VCaP (cell line): ENCODE measurements at regions not wholly inside any gene's neighbourhood (a gene's known extent, or its start where the extent isn't known, plus 50 kb on each side); places are given as distances from the start of the nearest gene placed in this dataset.

ENCODE experiments used
- H3K27ac ChIP-seq: fragments of 450-650 bp; 2 replicates; pipeline ENCODE4 v1.5.1; 2017
- TF ChIP-seq, protein P1 (sequence below): fragments of 450-650 bp; conservative IDR thresholded peaks from 2 replicates; pipeline ENCODE4 v1.5.1; 2017; ENCODE audit warnings: mild to moderate bottlenecking, moderate library complexity

DNA sequence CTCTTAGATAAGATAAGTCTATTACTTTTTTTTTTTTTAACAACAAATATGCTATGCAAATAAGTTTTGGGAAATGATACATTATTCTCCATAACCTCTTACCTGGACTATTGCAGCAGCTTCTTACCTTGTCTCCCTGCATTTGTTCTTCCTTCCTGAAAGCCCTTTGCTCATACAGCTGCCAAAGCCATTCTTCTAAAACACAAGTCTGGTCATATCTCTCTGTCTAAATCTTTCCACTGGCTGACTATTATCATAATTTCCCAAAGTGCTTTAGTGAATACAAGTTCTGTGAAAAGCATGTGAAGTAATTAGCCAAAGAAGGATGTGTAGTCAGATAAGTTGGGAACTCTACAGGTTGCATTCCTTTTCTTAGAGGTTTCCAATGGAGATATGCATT is 115.4 kb upstream of the CNTLN start:
- no peak overlapping the region for H3K27ac ChIP-seq
- TF ChIP-seq, protein P1, sequence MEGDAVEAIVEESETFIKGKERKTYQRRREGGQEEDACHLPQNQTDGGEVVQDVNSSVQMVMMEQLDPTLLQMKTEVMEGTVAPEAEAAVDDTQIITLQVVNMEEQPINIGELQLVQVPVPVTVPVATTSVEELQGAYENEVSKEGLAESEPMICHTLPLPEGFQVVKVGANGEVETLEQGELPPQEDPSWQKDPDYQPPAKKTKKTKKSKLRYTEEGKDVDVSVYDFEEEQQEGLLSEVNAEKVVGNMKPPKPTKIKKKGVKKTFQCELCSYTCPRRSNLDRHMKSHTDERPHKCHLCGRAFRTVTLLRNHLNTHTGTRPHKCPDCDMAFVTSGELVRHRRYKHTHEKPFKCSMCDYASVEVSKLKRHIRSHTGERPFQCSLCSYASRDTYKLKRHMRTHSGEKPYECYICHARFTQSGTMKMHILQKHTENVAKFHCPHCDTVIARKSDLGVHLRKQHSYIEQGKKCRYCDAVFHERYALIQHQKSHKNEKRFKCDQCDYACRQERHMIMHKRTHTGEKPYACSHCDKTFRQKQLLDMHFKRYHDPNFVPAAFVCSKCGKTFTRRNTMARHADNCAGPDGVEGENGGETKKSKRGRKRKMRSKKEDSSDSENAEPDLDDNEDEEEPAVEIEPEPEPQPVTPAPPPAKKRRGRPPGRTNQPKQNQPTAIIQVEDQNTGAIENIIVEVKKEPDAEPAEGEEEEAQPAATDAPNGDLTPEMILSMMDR, result no peak

- TF ChIP-seq, protein P1, result no peak
- no peak overlapping the region for H3K27ac ChIP-seq
These were observed 116.2 kb upstream of the CNTLN start for GRCh38 chr9:17018540-17019196.

GRCh38 chr9:17017931-17018491 is 116.8 kb upstream of the CNTLN start:
- no peak overlapping the region for H3K27ac ChIP-seq
- TF ChIP-seq, protein P1, result no peak

GRCh38 chr9:17013891-17014290 is 120.9 kb upstream of the CNTLN start:
- TF ChIP-seq, protein P1, result no peak
- no peak overlapping the region for H3K27ac ChIP-seq

DNA sequence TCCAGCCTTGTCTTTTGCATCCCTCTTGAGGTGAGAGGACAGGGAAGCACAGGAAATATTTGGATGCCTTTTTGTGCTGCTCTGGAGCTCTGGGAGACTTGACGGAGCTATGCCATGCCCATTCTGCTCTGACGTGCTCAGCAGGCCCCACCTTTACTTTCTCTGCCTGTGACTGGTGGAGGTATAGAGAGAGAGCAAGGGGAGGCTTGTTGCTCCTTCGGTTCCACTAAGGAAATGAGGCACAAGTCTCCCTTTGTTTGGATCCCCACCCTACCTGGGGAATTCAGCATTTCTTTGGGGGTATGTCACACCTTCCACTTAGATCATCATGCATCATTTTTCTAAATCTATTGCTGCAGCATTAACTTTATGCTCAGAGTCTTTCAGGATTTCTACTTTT is 121.8 kb upstream of the CNTLN start:
- H3K27ac ChIP-seq, result no peak overlapping the region
- TF ChIP-seq, protein P1, result no peak

DNA sequence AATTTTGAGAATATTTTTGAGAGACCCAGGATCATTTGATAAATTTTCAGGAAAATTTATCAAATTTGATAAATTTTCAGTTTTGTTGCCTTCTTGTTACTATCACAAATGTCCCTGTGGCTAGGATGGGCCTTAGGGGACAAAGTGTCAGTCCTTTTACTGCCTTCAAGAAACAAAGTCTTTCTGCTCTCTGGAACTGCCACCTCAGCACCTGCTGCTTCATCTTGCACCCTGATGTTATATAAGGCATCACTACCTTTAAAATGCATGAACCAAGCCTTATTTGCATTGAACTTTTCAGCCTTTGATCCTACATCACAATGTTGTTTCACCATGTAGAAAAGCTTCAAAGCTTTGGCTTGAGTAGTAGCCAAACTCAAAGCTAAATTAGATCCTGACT is 123.0 kb upstream of the CNTLN start:
- TF ChIP-seq, protein P1, result no peak
- no peak overlapping the region for H3K27ac ChIP-seq

GRCh38 chr9:17009071-17009470 is 125.8 kb upstream of the CNTLN start:
- TF ChIP-seq, protein P1, result no peak
- H3K27ac ChIP-seq, result no peak overlapping the region
